ENCODE measurements at regions not wholly inside any gene's neighbourhood (a gene's known extent, or its start where the extent isn't known, plus 50 kb on each side); places are given as distances from the start of the nearest gene placed in this dataset.

- Histone ChIP-seq H3K4me1 (ENCODE audit: low read depth, poor library complexity, severe bottlenecking) (peaks cover 9% of the 10 kb centered on the region), H3K79me2 (ENCODE audit: insufficient read depth, low read depth) (no peaks in the 10 kb centered on the region), H3K36me3 (ENCODE audit: insufficient read depth) (no peaks in the 10 kb centered on the region), H3K27me3 (ENCODE audit: insufficient read depth, low read depth) (no peaks in the 10 kb centered on the region), H2AFZ (ENCODE audit: low read depth) (no peak overlapping the region), H3K9ac (no peak overlapping the region), H3K27ac (no peak overlapping the region), H3K4me2 (no peak overlapping the region), H3K4me3 (IDR thresholded peaks at IDR 0.05; ENCODE audit: insufficient read depth, low read depth, low read length) (no peak overlapping the region), H4K20me1 (ENCODE audit: insufficient read depth) (no peaks in the 10 kb centered on the region)
- no peak for TF ChIP-seq CTCF (conservative IDR thresholded peaks at IDR 0.05; ENCODE audit: low read depth, low read length)
Measured at GRCh38 chr3:117547956-117548550, 838.5 kb downstream of the TUSC7 start.

- H3K36me3 ChIP-seq (ENCODE audit: insufficient read depth): no peaks in the 10 kb centered on the region
- no peak overlapping the region for H3K4me3 ChIP-seq (IDR thresholded peaks at IDR 0.05; ENCODE audit: insufficient read depth, low read depth, low read length)
- no peaks in the 10 kb centered on the region for H3K79me2 ChIP-seq (ENCODE audit: insufficient read depth, low read depth)
- no peak for TF ChIP-seq CTCF (conservative IDR thresholded peaks at IDR 0.05; ENCODE audit: low read depth, low read length)
- no peak overlapping the region for H3K9ac ChIP-seq
- H2AFZ ChIP-seq (ENCODE audit: low read depth): no peak overlapping the region
- H4K20me1 ChIP-seq (ENCODE audit: insufficient read depth): no peaks in the 10 kb centered on the region
- no peak overlapping the region for H3K4me2 ChIP-seq
- no peaks in the 10 kb centered on the region for H3K27me3 ChIP-seq (ENCODE audit: insufficient read depth, low read depth)
- peaks cover 9% of the 10 kb centered on the region for H3K4me1 ChIP-seq (ENCODE audit: low read depth, poor library complexity, severe bottlenecking)
- H3K27ac ChIP-seq: no peak overlapping the region
Measured at GRCh38 chr3:117548600-117548999, 839.0 kb downstream of the TUSC7 start.

- Histone ChIP-seq H3K4me1 (ENCODE audit: low read depth, poor library complexity, severe bottlenecking) (peaks cover 9% of the 10 kb centered on the region), H3K4me2 (no peak overlapping the region), H2AFZ (ENCODE audit: low read depth) (no peak overlapping the region), H4K20me1 (ENCODE audit: insufficient read depth) (no peaks in the 10 kb centered on the region), H3K27ac (no peak overlapping the region), H3K4me3 (IDR thresholded peaks at IDR 0.05; ENCODE audit: insufficient read depth, low read depth, low read length) (no peak overlapping the region), H3K79me2 (ENCODE audit: insufficient read depth, low read depth) (no peaks in the 10 kb centered on the region), H3K27me3 (ENCODE audit: insufficient read depth, low read depth) (no peaks in the 10 kb centered on the region), H3K36me3 (ENCODE audit: insufficient read depth) (no peaks in the 10 kb centered on the region), H3K9ac (no peak overlapping the region)
- peak; percentile 20; the same call in 1 of the 2 replicates for TF ChIP-seq CTCF (conservative IDR thresholded peaks at IDR 0.05; ENCODE audit: low read depth, low read length)
Measured at GRCh38 chr3:117549716-117550115, 840.1 kb downstream of the TUSC7 start.

- no peak overlapping the region for H3K4me2 ChIP-seq
- no peak for TF ChIP-seq CTCF (conservative IDR thresholded peaks at IDR 0.05; ENCODE audit: low read depth, low read length)
- no peak overlapping the region for H3K27ac ChIP-seq
- H4K20me1 ChIP-seq (ENCODE audit: insufficient read depth): no peaks in the 10 kb centered on the region
- no peaks in the 10 kb centered on the region for H3K79me2 ChIP-seq (ENCODE audit: insufficient read depth, low read depth)
- H3K4me1 ChIP-seq (ENCODE audit: low read depth, poor library complexity, severe bottlenecking): peaks cover 1% of the 10 kb centered on the region
- no peak overlapping the region for H2AFZ ChIP-seq (ENCODE audit: low read depth)
- H3K9ac ChIP-seq: no peak overlapping the region
- no peaks in the 10 kb centered on the region for H3K27me3 ChIP-seq (ENCODE audit: insufficient read depth, low read depth)
- no peaks in the 10 kb centered on the region for H3K36me3 ChIP-seq (ENCODE audit: insufficient read depth)
- no peak overlapping the region for H3K4me3 ChIP-seq (IDR thresholded peaks at IDR 0.05; ENCODE audit: insufficient read depth, low read depth, low read length)
Measured at GRCh38 chr3:117550766-117551165, 841.2 kb downstream of the TUSC7 start.

Measured in KMS-11 (cell line).